ENCODE measurements at regions not wholly inside any gene's neighbourhood (a gene's known extent, or its start where the extent isn't known, plus 50 kb on each side); places are given as distances from the start of the nearest gene placed in this dataset.

- no peak for ATAC-seq
Measured at GRCh38 chr4:171629737-171630136, 183.5 kb upstream of the GALNTL6 start.

GRCh38 chr4:171629182-171629581 is 184.0 kb upstream of the GALNTL6 start:
- no peak for ATAC-seq

DNA sequence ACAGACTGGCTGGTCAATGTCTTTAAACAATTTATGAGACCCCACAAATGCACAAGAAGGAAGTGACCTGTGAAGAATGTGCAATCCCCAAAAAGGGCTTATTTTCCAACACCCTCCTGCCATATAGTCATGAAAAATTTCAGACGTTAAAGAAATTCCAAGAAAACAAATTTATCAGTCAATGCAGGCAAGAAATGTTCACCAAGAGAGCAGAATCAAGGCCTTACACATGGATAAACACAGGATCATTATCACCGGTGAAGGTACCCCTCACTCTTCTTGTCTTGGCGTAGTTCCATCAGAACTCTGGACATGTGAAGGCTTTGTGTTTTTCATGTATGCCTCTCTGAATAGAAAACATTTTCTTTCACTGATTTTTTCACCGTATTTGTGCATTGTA is 186.7 kb upstream of the GALNTL6 start:
- no peak for ATAC-seq

DNA sequence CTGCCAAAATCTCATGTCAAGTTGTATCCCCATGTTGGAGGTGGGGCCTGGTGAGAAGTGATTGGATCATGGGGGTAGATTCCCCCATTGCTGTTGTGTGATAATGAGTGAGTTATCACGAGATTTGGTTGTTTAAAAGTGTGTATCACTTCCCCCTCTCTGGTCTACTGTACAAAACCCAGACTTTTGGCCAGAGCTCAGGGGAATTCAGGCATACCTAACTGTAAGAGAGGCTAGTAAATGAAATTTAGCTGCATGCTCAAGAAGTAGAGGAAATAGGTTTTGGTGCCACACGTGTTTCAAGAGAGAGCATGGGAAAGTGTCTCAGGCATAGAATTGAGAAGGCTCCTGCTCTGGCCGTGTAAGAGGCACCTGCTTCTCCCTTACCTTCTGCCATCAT is 190.5 kb upstream of the GALNTL6 start:
- ATAC-seq: no peak

DNA sequence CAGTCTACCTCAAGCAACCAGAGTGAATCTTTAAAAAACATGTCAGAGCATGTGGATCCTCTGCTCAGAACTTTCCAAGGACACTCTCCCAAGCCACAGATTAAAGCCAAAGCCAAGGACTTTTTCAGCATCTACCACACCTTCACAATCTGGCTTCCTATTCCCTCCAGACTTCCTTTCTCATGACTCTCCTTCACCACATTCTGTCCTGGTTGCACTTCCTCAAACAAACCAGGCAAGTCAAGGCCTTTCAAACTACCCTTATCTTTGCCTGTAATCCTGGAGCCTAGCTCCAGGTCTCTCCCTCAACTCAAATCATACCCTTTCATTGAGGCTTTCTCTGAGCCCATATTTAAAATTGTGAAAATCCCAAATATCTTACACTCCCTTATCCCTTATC is 191.6 kb upstream of the GALNTL6 start:
- no peak for ATAC-seq

GRCh38 chr4:171612907-171613306 is 200.3 kb upstream of the GALNTL6 start:
- no peak for ATAC-seq

- no peak for ATAC-seq
Measured at GRCh38 chr4:171602638-171603355, 210.4 kb upstream of the GALNTL6 start.

DNA sequence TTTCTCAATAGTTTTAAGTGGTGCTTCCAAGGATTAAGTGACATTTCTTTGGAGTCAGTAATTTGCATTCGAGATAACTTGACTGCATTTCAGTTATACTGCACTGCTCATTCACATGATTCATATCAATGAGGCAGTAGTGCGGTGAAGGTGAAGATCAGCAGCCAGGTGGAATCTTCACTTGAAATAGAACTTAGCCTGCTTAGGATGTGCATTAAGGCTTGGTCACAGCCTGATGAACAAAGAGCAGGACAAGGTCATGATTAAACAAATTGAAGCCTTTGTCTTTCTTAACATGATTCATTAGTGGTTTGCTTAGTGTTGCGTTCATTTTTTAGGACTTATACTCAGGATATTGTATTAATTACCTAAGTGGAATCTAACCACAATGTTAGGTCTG is 212.1 kb upstream of the GALNTL6 start:
- ATAC-seq: no peak

GRCh38 chr4:171599628-171600027 is 213.6 kb upstream of the GALNTL6 start:
- ATAC-seq: no peak

- no peak for ATAC-seq
Measured at GRCh38 chr4:171594293-171594692, 218.9 kb upstream of the GALNTL6 start.

- ATAC-seq: no peak
Measured at GRCh38 chr4:171590716-171591115, 222.5 kb upstream of the GALNTL6 start.

DNA sequence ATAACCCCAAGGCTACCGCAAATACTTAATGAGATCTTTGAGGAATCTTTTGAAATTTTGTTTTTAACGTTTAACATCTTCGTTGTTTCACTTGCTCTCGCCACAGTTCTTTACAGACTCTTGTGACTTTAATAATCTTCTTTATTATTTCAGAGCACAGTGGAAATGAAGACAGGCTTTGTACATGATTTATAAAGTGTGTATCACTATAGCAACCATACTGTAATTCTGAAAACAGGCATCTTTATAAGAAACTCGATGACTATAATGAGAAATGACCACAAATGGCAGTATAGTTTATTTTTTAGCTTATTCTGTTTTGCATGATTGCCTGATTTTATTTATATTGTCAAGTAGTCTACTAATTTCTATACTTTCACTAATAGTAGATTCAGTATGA is 224.4 kb upstream of the GALNTL6 start:
- ATAC-seq: no peak

DNA sequence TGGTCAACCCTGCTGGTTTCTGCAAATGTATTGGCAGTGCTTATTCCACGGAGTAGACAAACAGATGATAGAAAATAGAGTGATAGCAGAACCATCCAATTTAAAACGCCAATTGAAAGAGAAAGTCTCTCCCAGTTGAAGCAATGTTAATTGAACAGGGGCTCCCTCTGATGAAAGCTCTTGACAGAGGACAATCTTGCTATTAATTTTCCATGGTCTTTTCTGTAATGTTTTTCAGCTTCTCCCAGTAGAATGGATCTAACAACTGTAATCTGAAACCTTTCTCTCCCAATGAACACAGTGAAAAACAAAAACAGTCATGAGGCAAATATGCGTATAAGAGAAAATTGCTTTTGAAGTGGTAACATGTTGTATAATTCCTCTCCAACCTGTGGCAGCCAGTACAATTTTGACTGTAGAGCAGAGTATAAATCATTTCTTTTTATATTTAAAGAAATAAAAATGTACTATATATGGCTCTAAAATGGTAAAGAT is 225.1 kb upstream of the GALNTL6 start:
- ATAC-seq: no peak

DNA sequence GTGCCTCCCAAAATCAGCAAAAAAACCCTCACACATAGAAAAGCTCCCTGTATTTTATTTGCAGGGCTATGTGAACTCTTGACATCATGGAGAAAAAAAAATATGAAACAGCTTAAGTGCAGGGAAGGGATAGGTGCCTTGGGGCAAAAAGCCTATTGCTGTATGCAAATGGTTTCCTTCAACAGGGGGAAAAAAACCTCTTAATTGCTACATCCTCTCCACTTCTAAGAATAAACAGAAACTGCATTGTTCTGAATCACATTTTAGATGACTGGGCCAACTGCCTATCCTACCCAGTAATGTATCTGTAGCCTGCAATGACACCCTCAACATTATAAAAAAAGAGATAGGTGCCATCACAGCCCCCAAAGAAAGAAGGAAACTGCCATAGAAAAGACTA is 229.4 kb upstream of the GALNTL6 start:
- no peak for ATAC-seq

- ATAC-seq: no peak
Measured at GRCh38 chr4:171582961-171583581, 230.1 kb upstream of the GALNTL6 start.

DNA sequence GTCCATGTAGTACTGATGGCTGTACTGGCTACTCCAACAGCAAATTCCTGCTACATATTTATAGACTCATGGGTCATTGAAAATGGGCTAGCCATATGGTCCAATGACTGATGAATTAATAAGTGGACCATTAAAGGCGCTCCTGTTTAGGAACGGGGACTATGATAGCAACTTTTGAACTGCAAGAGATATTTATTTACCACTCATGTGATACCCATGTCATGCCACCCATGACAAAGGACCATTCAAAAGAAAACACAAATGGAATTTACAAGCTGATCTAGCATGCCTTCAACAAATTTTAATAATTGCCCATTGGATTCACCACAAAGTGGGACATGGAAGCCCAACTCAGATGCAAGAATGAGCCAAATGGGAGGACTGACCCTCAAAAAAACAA is 240.0 kb upstream of the GALNTL6 start:
- ATAC-seq: no peak

GRCh38 chr4:171565130-171565788 is 247.9 kb upstream of the GALNTL6 start:
- no peak for ATAC-seq

DNA sequence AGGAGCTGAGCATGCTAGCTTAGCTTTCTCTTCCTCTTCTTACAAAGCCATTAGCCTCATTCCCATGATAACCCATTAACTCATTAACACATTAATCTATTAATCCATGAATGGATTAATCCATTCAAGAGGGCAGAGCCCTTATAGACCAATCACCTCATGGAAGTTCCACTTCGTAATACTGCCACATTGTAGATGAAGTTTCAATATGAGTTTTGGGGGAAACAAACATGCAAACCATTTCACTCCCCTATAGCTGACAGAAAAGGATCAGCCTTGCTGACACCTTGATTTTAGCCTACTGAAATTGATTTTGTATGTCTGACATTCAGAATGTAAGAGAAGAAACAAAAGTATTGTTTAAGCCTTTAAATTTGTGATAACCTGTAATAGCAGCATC is 251.8 kb upstream of the GALNTL6 start:
- no peak for ATAC-seq

GRCh38 chr4:171553961-171554360 is 259.2 kb upstream of the GALNTL6 start:
- ATAC-seq: no peak

- ATAC-seq: no peak
Measured at GRCh38 chr4:171542640-171543039, 270.6 kb upstream of the GALNTL6 start.

- no peak for ATAC-seq
Measured at GRCh38 chr4:171538601-171539100, 274.6 kb upstream of the GALNTL6 start.

- no peak for ATAC-seq
Measured at GRCh38 chr4:171534391-171534790, 278.8 kb upstream of the GALNTL6 start.

DNA sequence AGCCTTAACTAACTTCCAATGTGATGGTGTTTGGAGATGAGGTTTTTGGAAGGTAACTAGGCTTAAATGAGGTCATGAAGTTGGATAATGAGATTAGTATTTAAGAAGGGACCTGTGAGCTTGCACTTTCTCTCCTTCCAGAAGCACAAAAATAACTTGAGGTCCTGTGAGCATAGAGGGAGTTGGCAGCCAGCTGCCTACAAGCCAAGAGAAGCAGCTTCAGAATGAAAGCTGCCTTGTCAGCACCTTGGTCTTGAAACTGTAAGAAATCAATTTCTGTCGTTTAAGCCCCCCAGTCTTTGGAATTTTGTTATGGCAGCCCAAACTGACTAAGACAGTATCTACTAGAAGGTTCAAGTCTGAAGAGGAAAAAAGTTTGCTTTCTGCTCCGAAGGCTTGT is 280.2 kb upstream of the GALNTL6 start:
- no peak for ATAC-seq

DNA sequence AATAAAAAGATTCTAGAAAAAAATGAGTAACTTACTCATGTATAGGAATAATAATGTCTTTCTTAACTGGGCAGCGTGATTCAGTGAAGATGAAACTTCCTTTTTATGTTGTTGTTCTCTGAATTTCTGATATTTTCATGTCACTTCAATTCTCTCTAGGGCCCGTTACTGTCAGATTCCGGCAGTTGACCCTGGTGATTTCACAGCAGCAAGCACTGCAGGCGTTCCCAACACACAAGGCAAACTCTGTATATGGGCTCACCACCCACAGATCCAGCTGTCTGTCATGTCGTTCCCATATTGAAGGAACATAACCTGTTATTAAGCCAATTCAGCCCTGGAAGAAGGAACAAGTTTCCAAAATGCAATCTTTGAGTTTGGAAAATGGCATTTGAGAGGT is 288.3 kb upstream of the GALNTL6 start:
- ATAC-seq: no peak

All from activated CD4-positive, CD25-positive, alpha-beta regulatory T cell treated with anti-CD3 and anti-CD28 coated beads, Interleukin-2, amount 50 U/mL, for 24 hours (primary cell).